ENCODE measurements at regions not wholly inside any gene's neighbourhood (a gene's known extent, or its start where the extent isn't known, plus 50 kb on each side); places are given as distances from the start of the nearest gene placed in this dataset.

- Mint-ChIP-seq H3K27ac (no peak overlapping the region), H3K9me3 (peaks cover 11% of the 10 kb centered on the region), H3K4me1 (ENCODE audit: low read depth) (no peaks in the 10 kb centered on the region), H3K36me3 (ENCODE audit: low read depth) (no peaks in the 10 kb centered on the region), H3K4me3 (no peak overlapping the region), H3K27me3 (no peaks in the 10 kb centered on the region)
- H3K27me3 ChIP-seq (ENCODE audit: control insufficient read depth in 1 of 2, insufficient read depth in 2 of 2, low read length in 2 of 2): no peaks in the 10 kb centered on the region
- no peak overlapping the region for H3K27ac ChIP-seq (ENCODE audit: low read depth in 1 of 2, low read length in 2 of 2)
- DNase-seq: no peak
- no peak overlapping the region for H3K4me3 ChIP-seq (ENCODE audit: low read length)
- POLR2A ChIA-PET: no interaction called here
- H3K4me1 ChIP-seq (ENCODE audit: insufficient read depth, low read length): no peaks in the 10 kb centered on the region
- TF ChIP-seq, protein P1, sequence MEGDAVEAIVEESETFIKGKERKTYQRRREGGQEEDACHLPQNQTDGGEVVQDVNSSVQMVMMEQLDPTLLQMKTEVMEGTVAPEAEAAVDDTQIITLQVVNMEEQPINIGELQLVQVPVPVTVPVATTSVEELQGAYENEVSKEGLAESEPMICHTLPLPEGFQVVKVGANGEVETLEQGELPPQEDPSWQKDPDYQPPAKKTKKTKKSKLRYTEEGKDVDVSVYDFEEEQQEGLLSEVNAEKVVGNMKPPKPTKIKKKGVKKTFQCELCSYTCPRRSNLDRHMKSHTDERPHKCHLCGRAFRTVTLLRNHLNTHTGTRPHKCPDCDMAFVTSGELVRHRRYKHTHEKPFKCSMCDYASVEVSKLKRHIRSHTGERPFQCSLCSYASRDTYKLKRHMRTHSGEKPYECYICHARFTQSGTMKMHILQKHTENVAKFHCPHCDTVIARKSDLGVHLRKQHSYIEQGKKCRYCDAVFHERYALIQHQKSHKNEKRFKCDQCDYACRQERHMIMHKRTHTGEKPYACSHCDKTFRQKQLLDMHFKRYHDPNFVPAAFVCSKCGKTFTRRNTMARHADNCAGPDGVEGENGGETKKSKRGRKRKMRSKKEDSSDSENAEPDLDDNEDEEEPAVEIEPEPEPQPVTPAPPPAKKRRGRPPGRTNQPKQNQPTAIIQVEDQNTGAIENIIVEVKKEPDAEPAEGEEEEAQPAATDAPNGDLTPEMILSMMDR (IDR thresholded peaks at IDR 0.05): no peak
- CTCF ChIA-PET: no interaction called here
- intact Hi-C loops (cut with DNase I, micrococcal nuclease): no loop called here
- peaks cover 0 to 13% of the 10 kb centered on the region in 2 experiments for H3K9me3 ChIP-seq (ENCODE audit: control insufficient read depth in 1 of 2, insufficient read depth in 1 of 2, low read length in 2 of 2)
- H3K36me3 ChIP-seq (ENCODE audit: insufficient read depth, low read length): no peaks in the 10 kb centered on the region
- ATAC-seq (ENCODE audit: poor library complexity): no peak
These were observed 578.7 kb downstream of the SQOR start for GRCh38 chr15:46213551-46213950.

- Mint-ChIP-seq H3K4me1 (ENCODE audit: low read depth) (no peaks in the 10 kb centered on the region), H3K9me3 (no peaks in the 10 kb centered on the region), H3K27me3 (no peaks in the 10 kb centered on the region), H3K27ac (no peak overlapping the region), H3K4me3 (no peak overlapping the region), H3K36me3 (ENCODE audit: low read depth) (no peaks in the 10 kb centered on the region)
- Histone ChIP-seq H3K4me1 (ENCODE audit: insufficient read depth, low read length) (no peaks in the 10 kb centered on the region), H3K9me3 (ENCODE audit: control insufficient read depth in 1 of 2, insufficient read depth in 1 of 2, low read length in 2 of 2) (no peaks in the 10 kb centered on the region), H3K27me3 (ENCODE audit: control insufficient read depth in 1 of 2, insufficient read depth in 2 of 2, low read length in 2 of 2) (no peaks in the 10 kb centered on the region), H3K4me3 (ENCODE audit: low read length) (no peak overlapping the region), H3K36me3 (ENCODE audit: insufficient read depth, low read length) (no peaks in the 10 kb centered on the region), H3K27ac (ENCODE audit: low read depth in 1 of 2, low read length in 2 of 2) (no peak overlapping the region)
- no peak for ATAC-seq (ENCODE audit: poor library complexity)
- CTCF ChIA-PET: no interaction called here
- POLR2A ChIA-PET: no interaction called here
- DNase-seq: no peak
- TF ChIP-seq, protein P1 (IDR thresholded peaks at IDR 0.05): no peak
- intact Hi-C loops (cut with DNase I, micrococcal nuclease): no loop called here
These were observed 588.0 kb downstream of the SQOR start for GRCh38 chr15:46222826-46223225.

DNA sequence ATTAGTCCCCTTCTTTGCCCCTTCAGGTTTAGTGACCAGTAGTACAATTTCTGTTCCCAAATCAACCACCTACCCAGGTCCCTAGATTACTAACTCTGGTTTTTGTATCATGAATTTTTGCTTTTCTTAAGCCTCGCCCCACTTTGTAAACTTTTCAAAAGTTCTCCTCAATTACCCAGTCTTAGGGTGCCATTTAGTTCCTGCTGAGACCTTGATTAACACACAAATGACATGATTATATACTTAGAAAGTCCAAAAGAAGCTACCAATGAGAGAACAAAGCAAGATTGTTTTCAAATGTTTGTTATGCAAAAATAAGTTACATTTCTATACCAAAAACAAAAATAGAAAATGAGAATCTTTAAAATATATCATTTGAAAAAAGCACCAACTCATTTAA lies 594.4 kb downstream of the SQOR start:
- H3K9me3 ChIP-seq (ENCODE audit: control insufficient read depth in 1 of 2, insufficient read depth in 1 of 2, low read length in 2 of 2): no peaks in the 10 kb centered on the region
- ChIA-PET CTCF (no interaction called here), POLR2A (no interaction called here)
- DNase-seq (no peak), ATAC-seq (ENCODE audit: poor library complexity) (no peak)
- no peaks in the 10 kb centered on the region for H3K36me3 ChIP-seq (ENCODE audit: insufficient read depth, low read length)
- H3K36me3 Mint-ChIP-seq (ENCODE audit: low read depth): no peaks in the 10 kb centered on the region
- peaks cover 7% of the 10 kb centered on the region for H3K9me3 Mint-ChIP-seq
- H3K4me1 Mint-ChIP-seq (ENCODE audit: low read depth): no peaks in the 10 kb centered on the region
- no peaks in the 10 kb centered on the region for H3K4me1 ChIP-seq (ENCODE audit: insufficient read depth, low read length)
- intact Hi-C loops (cut with DNase I, micrococcal nuclease): no loop called here
- H3K4me3 ChIP-seq (ENCODE audit: low read length): no peak overlapping the region
- no peaks in the 10 kb centered on the region for H3K27me3 ChIP-seq (ENCODE audit: control insufficient read depth in 1 of 2, insufficient read depth in 2 of 2, low read length in 2 of 2)
- no peaks in the 10 kb centered on the region for H3K27me3 Mint-ChIP-seq
- no peak overlapping the region for H3K27ac Mint-ChIP-seq
- TF ChIP-seq, protein P1 (IDR thresholded peaks at IDR 0.05): no peak
- no peak overlapping the region for H3K4me3 Mint-ChIP-seq
- no peak overlapping the region for H3K27ac ChIP-seq (ENCODE audit: low read depth in 1 of 2, low read length in 2 of 2)

Data from CD4-positive, alpha-beta T cell (primary cell).